ENCODE measurements at regions not wholly inside any gene's neighbourhood (a gene's known extent, or its start where the extent isn't known, plus 50 kb on each side); places are given as distances from the start of the nearest gene placed in this dataset.

- TF ChIP-seq CTCF (IDR thresholded peaks at IDR 0.05; ENCODE audit: insufficient read depth, low read depth, low read length) (no peak), EZH2 (IDR thresholded peaks at IDR 0.05; ENCODE audit: insufficient read depth, low read length) (no peak)
These were observed 195.5 kb upstream of the CIBAR2 start for GRCh38 chr16:85307552-85308364.
